GM19025 (cell line): ENCODE measurements at regions not wholly inside any gene's neighbourhood (a gene's known extent, or its start where the extent isn't known, plus 50 kb on each side); places are given as distances from the start of the nearest gene placed in this dataset.

Experiments used
- ATAC-seq: cut with Tn5 transposase; IDR thresholded peaks from one replicate; pipeline ENCODE4 v1.9.1; 2021; ENCODE audit warnings: mild to moderate bottlenecking, low read depth, moderate library complexity; ENCODE audit not compliant: unreplicated experiment

DNA sequence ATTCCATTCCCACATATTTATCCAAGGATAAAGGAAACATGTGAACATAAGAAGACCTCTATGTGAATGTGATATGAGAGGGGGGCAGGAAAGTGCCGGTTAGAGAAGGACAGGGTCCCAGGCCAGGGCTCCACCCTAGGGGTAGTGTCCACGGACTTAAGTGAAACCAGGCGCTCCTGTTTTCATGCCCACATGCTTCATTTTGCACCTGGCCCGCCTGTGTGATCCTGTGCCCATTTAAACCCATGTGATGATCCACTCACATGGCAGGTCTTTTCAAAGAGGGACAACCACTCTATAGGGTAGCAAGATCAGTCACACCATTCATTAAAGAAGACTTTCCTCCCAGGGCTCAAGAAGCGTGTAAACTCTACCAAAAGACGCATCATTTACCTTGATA is 865.3 kb upstream of the GJE1 start:
- ATAC-seq, result no peak

DNA sequence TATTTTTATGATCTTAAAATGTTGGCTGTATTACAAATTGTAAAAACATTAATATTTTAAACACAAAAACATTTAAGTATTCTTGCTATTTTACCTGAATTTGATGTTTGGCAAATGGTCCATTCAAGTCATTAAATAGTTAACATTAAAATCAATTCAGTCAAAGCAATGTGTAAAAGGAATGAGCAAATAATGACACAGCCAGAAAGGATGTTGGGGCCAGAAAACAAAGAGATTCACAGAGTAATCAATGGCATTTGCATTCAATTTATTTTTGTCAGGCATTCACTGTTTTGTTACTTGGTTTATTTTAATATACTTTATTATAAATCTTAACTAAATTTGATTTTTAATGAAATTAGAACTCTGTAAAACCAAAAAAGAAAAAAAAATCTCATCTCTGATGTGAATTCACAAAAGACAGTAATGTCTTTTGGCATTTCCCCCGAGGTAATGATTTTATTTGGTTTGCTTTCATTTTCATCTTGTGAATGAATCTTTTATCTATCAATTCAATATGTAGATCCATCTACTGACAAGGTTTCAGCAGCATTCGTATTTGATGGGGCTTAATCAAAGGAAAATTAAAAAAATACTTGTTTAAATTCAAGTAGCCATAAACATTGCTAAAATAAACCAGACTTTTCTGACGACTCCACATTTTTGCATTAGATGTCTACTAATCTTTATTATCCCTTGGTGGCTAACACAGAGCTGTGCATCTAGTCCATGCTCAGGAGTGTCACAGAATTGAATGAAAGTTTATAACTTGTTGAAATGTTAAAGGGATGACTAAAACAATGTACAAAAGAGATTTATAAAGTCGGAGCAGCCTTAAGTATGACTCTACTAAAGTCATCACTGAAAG is 866.7 kb upstream of the GJE1 start:
- no peak for ATAC-seq

DNA sequence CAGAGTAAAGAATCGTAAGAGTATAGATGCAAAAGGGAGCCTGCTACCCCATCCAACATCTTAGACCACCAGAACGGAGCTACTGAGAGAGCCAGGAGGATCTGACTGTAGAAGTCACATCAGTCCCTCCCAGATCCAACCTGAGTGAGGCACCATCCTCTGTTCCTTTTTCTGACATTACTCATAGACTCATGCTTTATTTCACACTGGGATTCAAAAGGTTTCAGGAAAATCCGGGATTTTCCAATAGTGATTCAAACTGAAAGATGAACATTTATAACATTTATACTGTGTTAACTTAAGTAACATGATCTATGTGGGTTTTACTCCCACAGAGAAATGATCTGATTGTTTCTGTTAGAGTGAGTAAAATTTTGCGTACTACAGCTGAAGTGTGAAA is 868.6 kb upstream of the GJE1 start:
- ATAC-seq, result no peak

DNA sequence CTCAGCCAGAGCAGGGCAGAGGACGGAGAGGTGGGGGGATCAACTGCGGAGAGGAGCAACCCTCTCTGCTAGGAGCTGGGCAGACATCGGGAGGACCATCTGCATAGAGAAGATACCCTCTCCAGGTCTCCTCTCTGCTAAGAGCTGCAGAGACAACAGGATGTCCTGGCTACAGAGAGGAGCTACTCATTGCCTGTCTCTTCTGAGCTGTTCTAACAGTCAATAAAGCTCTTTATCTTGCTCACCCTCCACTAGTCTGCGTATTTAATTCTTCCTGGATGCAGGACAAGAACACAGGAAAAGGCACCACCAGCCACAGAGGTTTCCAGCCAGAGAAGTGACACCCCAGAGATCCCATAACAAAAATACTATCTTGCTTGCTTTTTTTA is 871.1 kb upstream of the GJE1 start:
- ATAC-seq, result no peak

DNA sequence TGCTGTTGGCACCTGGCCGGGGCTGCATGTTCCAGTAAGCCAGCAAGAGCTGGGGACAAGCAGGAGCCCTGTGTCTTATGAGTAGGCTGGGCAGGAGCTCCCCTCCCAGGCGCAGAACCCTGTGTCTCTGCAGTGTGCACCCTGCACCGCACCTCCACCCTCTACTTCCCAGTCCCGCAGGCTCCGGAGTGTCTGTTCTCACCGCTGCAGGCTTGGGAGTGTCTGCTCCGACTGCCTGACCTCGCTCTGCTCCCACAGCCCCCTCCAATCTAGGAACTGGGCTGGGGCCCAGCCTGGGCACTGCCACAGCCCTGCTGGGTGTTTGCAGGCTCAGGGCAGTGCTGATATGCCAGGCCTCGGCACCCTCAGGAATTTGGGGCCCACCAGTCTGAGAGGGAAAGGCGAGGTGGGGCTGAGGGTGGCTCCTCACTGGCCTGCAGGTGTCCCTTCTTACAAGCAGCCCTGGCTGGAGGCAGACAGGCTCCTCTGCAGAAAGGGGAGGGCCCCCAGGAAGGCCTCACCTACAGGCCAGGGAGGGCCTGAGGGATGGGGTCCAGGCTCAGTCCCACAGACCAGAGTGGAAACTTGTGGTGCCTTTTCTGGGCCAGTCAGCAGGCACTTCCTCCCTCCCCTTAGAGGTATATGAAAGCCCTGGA is 871.6 kb upstream of the GJE1 start:
- ATAC-seq, result no peak

DNA sequence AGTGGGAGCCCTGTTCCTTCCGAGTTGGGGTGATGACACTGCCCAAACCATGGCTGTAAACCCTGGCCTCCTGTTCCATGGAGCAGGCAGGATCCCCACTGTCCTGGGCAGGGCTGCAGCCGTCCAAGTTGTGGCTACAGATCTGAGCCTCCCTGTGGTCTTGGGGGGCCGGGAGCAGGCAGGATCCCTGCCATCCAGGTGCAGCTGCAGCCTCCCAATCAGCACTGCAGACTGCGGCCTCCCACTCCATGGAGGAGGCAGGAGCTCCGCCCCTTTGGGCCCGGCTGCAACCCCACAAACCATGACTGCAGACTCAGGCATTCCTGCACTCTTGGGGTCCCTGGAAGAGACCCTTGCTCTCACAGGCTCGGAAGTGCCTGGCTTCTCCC is 872.1 kb upstream of the GJE1 start:
- no peak for ATAC-seq

DNA sequence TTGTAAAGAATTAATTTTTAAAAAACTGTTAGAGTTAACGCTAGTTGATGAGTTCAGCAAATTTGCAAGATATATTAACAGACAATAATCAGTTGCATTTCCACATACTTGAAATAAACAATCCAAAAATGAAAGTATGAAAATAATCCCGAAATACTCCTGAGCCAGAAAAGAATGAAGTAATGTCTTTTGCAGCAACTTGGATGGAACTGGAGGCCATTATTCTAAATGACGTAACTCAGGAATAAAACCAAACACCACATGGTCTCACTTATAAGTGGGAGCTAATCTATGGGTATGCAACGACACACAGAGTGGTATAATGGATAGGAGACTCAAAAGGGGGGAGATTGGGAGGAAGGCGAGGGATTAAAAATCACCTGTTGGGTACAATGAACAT is 872.9 kb upstream of the GJE1 start:
- no peak for ATAC-seq

DNA sequence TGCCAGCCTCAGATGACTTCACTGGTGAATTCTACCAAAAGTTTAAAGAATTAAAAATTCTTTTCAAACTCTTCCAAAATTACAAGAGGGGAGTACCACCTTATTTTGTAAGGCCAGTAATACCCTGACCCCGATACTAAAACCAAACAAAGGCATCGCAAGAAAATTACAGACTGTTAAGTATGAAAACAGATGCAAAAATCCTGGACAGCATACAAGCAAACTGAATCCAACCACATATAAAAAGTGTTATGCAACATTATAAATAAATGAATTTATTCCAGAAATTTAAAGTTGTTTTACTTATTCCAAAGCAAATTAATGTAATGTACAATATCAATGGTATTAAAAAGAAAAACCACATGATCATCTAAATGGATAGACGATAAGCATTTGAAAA is 873.6 kb upstream of the GJE1 start:
- no peak for ATAC-seq

DNA sequence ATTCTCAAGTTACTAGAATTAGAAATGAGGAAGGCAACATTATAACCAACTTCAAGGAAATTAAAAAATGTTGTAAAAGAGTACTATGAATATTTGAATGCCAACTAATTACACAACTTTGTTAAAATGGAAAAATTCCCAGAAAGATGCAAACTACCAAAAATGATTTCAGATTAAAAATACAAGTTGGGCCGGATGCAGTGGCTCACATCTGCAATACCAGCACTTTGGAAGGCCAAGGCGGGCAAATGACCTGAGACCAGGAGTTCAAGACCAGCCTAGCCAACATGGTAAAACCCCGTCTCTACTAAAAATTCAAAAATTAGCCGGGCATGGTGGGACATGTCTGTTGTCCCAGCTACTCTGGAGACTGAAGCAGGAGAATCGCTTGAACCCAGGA is 874.2 kb upstream of the GJE1 start:
- ATAC-seq, result no peak

DNA sequence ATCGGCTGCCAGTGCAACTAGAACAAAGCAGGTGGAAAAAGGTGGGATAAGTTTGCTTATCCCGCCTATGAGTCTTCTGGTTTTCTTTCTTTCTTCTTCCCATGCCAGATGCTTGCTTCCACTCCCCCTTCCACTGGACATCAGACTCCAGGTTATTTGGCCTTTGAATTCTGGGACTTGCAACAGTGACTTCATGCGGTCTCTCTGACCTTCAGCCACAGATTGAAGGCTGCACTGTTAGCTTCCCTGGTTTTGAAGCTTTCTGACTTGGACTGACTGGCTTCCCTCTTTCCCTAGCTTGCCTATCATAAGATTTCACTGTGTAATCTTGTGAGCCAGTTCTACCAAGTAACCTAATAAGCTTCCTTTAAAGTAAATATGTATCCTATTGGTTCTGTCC is 878.4 kb upstream of the GJE1 start:
- ATAC-seq, result no peak

DNA sequence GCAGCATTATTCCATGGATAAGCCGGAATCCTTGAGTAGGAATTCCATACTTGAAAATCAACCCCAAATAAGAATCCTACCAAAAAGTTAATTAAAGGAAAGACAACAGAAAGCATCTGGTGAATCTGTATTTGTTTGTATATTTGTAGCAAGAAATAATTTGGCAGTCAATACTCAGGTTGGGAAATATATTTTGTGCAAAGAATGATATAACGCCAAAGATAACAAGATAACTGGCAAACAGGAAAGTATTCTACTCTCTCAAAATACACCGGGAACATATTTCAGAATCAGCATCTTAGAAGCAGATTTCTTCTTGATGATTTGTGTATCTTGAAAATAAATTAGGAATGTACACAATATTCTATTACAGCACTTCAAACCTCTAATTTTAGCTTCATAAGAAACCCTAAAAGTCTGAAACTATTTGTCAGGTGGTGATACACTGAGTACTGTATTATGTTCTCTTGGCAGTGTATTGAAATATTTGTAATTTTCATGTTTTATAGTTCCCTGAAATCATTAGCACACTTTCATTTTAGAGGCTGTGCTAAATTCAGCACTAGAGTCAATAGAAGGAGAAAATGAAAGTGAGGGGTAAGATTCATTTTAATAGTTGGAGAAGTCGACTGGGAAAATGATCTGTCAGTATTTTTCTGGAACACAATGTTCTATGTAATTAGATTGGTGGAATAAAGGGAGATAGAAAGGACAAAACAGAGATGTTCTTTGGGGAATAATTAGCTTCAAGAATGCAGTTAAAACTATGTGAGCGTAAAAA is 879.7 kb upstream of the GJE1 start:
- ATAC-seq, result no peak

DNA sequence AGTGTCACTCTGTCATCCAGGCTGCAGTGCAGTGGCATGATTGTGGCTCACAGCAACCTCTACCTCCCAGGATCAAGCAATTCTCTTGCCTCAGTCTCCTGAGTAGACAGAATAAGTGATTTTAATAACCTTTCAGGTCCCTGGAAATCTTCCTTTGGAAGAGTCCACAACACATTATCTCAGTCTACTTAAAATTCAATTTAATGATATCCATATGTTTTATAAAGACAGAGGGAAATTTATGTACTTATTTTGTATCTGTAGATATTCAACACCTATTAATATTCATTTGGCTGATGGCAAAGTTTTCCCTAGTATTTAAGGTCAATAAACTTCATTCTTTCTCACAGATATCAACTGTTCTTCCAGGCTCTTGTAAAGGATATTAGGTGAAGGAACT is 881.4 kb upstream of the GJE1 start:
- ATAC-seq, result no peak

DNA sequence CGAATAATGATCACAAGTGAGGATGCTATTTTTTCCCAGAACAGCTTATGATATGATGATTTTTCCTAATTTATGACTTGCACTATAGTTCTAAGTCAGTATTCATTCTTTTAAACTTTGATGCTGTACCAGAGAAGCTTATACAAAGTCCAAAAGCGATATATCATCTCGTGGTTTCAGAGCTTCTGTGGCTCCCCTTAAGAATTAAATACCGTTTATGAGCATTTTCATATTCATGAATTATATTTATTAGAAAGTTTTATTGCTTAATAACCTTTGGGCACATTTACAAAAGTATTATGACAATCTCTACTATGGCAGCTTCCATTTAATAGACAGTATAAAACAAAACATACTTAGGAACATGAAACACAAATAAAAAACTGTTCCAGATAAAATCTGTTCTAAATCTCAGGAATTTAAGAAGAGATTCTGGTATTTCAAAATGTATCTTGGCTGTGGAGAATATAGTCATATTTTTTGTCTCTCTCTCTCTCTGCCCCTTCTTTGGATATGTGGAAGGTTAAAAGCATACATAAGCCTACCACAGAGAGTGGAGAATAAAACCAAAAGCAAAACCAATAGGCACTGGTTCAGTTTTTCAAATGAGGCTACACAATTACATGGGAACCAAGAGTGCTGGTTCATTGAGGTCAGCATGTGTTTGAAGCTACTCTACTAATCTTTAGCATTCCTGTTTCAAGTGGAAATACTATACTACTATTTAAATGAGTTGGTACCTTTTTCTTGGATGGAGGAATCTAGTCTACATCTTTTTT is 884.5 kb upstream of the GJE1 start:
- peak; percentile 96 for ATAC-seq

DNA sequence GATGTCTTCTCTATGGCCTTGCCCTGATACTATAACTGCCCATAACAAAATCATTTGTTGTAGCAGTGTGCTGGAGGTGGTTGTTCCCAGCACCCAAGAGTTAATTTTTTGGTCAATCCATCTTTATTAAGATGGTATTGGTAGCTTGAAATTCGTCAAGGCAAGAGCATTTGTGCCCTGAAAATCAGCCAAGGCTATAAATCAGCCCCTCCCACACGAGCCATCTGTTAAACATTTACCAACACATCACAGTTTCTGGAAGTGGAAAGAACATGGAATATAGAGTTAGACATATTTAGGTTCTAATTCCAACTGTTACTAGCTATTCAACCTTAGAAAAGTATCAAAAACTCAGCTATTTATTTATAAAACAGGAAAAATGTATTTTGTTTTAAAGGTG is 888.4 kb upstream of the GJE1 start:
- no peak for ATAC-seq

DNA sequence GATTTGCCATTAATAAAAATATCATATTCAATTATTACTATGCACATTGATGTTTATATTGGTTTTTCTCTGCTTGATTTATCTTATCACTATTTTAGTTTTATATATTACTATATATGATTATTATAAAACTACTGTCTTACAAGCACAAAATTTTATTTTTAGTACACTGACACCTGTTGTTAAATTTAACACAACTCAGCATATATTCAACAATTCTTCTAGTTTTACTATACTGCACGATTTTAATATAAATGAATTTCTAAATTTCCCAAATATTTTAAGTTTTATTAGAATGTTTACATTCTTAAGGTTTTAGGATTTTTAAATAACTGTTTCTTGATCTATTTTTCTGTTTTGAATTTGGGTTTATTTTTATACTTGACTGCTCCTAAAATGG is 889.8 kb upstream of the GJE1 start:
- ATAC-seq, result no peak

DNA sequence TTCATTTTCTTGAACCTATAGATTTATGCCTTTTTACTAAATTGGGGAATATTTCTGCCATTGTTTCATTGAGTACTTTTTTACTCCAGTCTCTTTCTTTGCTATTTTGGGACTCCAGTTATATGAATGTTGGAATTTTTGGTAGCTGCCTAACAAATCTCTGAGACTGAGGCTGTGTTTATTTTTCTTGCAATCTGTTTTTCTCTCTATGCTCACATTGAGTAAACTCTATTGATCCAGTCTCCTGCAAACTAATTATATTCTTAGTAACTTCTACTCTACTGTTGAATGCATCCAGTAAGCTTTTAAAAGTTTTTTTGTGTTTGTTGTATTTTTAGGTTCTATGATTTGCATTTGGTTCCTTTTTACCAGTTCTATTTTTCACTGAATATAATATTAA is 903.4 kb upstream of the GJE1 start:
- ATAC-seq, result no peak

DNA sequence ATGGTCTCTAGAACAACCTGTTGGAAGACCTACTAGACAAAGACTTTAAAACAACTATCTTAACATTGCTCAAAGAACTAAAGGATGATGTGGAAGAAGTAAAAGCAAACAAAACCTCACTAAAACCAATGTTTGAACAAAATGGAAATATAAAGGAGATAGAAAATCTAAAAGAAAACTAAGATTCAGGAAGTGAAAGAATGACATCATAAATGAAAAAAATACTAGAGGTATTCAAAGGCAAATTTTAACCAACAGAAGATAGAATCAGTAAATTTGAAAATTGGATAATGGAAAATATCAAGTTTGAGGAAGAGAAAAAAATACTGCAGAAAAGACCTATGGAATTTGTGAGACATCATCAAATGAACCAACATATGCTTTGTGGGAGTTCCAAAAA is 914.1 kb upstream of the GJE1 start:
- no peak for ATAC-seq

DNA sequence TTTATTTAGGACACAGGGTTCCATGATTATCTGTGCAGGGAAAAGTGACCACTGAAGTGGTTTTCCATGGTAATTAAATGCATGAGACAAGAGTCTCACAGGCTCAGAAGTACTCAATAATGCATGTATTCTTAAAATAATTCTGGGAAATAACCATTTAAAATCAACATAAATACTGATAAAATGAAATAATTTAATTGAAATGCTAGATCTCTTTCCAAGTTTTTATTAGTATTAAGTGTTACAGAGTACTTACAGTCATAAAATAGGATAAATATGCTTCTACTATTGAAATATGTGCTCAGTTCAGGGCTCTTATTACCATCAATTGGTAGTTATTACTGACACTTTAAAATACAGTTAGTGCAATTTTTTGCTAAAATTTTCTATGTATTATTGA is 916.0 kb upstream of the GJE1 start:
- ATAC-seq, result no peak

DNA sequence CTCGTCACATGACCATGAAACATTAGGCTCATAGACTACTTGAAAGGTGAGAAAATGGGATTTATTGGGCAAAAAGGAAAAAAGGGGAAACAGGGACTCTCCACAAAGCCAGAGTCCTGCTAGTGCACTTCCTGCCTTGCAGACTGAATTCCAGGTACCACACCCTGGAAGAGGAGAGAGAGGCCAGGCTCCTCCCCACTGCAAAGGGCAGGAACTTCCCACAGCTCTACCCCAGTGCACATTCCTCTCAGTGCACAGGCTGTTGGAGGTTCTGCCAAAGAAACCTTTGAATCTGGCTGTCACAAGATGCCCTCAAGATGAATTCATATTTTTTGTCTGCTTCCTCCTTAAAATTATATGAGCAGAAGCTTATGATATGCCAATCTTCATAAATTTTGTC is 920.4 kb upstream of the GJE1 start:
- ATAC-seq, result no peak

DNA sequence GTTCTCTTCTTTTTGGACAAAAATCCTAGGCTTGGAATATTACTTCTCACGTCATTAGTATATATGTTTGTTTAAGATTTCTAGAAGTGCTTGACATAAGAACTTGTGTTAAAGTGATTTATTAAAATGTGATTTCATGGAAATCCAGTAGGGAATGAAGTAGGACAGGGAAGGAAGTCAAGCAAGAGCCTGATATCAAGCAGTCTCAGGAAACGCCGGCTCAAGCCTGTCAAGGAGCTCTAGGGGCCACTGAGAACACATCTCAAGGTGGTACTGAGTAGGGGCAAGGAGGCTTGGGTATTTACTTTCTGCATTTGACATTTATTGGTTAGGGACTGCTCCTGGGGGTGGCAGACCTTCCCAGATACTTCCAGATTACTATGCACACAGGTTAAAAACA is 920.9 kb upstream of the GJE1 start:
- ATAC-seq, result no peak

DNA sequence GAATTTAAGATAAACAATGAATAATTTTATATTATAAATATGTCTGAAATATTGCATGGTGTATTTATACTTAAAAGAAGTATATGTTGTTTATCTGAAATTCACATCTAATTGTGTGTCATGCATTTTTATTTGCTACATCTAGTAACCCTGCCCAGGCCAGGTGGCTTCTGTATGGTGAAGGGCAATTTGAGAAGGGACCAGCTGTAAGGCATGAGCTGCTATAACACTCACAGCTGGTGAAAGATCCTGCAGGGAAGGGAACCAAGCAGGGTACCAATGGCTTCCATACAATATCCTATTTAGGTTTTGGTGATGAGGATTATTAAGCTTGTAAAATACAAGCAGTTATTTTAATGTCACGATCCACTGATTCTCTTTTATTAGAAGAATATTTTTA is 921.8 kb upstream of the GJE1 start:
- ATAC-seq, result no peak
